ENCODE measurements at regions not wholly inside any gene's neighbourhood (a gene's known extent, or its start where the extent isn't known, plus 50 kb on each side); places are given as distances from the start of the nearest gene placed in this dataset.
"Not testable (repeated sequence)": the region's sequence is repeated elsewhere in the genome, so short reads cannot be mapped to it uniquely, and the experiment has no call there.

DNA sequence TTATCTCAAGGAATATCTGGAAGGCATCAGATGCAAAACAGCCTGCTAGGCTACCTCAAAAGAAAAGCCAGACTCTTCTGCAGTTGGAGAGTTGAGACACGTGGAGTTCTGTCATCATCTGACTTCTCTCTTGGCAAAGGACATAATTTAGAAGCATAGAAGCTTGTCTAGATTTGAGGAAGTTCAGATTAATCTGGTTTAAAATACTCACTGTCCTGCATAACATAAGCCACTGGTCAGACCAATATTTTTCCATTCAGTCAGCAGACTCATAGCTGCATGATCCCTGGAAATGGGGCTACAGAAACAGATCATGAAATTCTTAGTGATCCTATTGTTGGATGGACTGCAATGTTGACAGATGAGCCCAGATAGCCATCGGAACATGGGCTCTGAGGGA lies 349.0 kb downstream of the TXNL1 start:
- H3K4me1 ChIP-seq (ENCODE audit: insufficient read depth, low read length): no peaks in the 10 kb centered on the region
- peaks cover 0 to 6% (median 0%) of the 10 kb centered on the region in 8 donors for H3K9me3 Mint-ChIP-seq
- CTCF ChIA-PET (ENCODE audit: partially characterized antibody): no interaction called here
- H3K4me3 Mint-ChIP-seq: no peak overlapping the region
- intact Hi-C loops (cut with micrococcal nuclease): no loop called here
- no peak overlapping the region for H3K27ac ChIP-seq (ENCODE audit: low read depth, low read length)
- H3K27ac Mint-ChIP-seq: no peak overlapping the region
- no peaks in the 10 kb centered on the region for H3K27me3 ChIP-seq (ENCODE audit: insufficient read depth, low read length)
- H3K9me3 ChIP-seq (ENCODE audit: control insufficient read depth in 1 of 2, low read length in 2 of 2): no peaks in the 10 kb centered on the region
- POLR2A ChIA-PET (ENCODE audit: partially characterized antibody): no interaction called here
- H3K36me3 Mint-ChIP-seq: no peaks in the 10 kb centered on the region
- DNase-seq: no peak
- H3K27me3 Mint-ChIP-seq: no peaks in the 10 kb centered on the region
- no peak overlapping the region for H3K4me3 ChIP-seq (ENCODE audit: low read length in 2 of 2)
- no peaks in the 10 kb centered on the region for H3K36me3 ChIP-seq (ENCODE audit: insufficient read depth, low read length)
- H3K4me1 Mint-ChIP-seq: no peaks in the 10 kb centered on the region

DNA sequence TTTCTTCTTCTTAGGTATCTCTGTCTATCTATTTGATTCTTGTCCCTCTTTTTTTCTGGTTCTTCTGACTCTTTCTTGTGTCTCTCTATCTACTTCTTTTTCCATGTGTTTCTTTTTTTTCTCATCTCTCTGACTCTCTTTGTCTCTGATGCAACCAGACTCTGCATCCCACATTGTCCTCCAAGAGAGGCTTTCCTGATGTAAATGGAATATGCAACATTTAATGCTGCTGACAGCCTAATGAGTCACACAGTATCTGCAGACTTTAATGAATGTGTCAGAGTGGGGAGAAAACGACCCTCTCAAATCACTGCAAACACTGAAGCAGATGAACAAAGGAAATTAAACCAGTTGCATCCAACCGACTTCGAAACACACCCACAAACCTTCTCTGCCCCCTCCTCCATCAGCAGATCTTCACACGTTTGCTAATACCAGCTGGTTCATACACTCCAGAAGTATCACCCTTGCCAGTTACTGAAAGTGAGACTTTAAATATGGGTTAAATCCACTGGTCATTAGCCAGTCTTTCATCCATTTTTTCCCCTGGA lies 351.5 kb downstream of the TXNL1 start:
- CTCF ChIA-PET (ENCODE audit: partially characterized antibody): no interaction called here
- Mint-ChIP-seq H3K4me3 (no peak overlapping the region), H3K36me3 (no peaks in the 10 kb centered on the region), H3K27me3 (no peaks in the 10 kb centered on the region), H3K27ac (peak overlapping the region in 1 of 7 donors; percentile 26), H3K4me1 (no peaks in the 10 kb centered on the region), H3K9me3 (peaks cover 0 to 3% (median 0%) of the 10 kb centered on the region in 8 donors)
- Histone ChIP-seq H3K27me3 (ENCODE audit: insufficient read depth, low read length) (no peaks in the 10 kb centered on the region), H3K4me3 (ENCODE audit: low read length in 2 of 2) (no peak overlapping the region), H3K27ac (ENCODE audit: low read depth, low read length) (no peak overlapping the region), H3K4me1 (ENCODE audit: insufficient read depth, low read length) (no peaks in the 10 kb centered on the region), H3K36me3 (ENCODE audit: insufficient read depth, low read length) (no peaks in the 10 kb centered on the region), H3K9me3 (ENCODE audit: control insufficient read depth in 1 of 2, low read length in 2 of 2) (no peaks in the 10 kb centered on the region)
- DNase-seq: no peak
- POLR2A ChIA-PET (ENCODE audit: partially characterized antibody): no interaction called here
- intact Hi-C loops (cut with micrococcal nuclease): no loop called here

DNA sequence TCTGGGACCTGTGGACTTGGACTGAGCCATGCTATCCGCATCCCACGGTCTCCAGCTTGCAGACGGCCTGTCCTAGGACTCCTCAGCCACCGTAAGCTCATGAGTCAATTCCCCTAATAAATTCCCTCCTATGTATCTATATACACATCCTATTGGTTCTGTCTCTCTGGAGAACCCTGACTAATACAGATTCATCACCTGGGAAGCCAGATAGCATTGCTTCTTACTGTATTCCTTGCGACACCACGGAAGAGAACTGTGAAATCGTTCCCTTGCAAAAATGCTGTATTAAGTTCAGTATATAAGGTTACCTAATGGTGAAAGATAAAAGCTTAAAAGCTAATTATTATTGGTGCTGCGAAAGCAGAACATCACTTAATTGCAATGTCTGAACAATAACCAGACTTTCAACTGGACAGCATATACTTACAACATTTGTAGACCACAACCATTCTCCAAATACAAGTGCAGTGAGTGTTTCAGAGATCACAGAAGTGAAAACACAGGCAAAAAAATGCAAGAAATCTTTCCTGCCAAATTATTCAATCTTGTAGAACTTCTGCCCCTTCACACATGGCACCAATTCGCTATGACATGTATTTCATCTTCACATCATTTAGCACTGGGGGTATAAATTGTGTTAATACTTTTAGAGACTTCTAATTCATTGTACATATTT lies 352.9 kb downstream of the TXNL1 start:
- no peak for DNase-seq
- Histone ChIP-seq H3K9me3 (ENCODE audit: control insufficient read depth in 1 of 2, low read length in 2 of 2) (no peaks in the 10 kb centered on the region), H3K4me3 (ENCODE audit: low read length in 2 of 2) (no peak overlapping the region), H3K27ac (ENCODE audit: low read depth, low read length) (no peak overlapping the region), H3K27me3 (ENCODE audit: insufficient read depth, low read length) (no peaks in the 10 kb centered on the region), H3K4me1 (ENCODE audit: insufficient read depth, low read length) (no peaks in the 10 kb centered on the region), H3K36me3 (ENCODE audit: insufficient read depth, low read length) (no peaks in the 10 kb centered on the region)
- Mint-ChIP-seq H3K27me3 (no peaks in the 10 kb centered on the region), H3K36me3 (no peaks in the 10 kb centered on the region), H3K9me3 (peaks cover 0 to 2% (median 0%) of the 10 kb centered on the region in 8 donors), H3K27ac (no peak overlapping the region), H3K4me1 (no peaks in the 10 kb centered on the region), H3K4me3 (no peak overlapping the region)
- ChIA-PET CTCF (ENCODE audit: partially characterized antibody) (no interaction called here), POLR2A (ENCODE audit: partially characterized antibody) (no interaction called here)
- intact Hi-C loops (cut with micrococcal nuclease): no loop called here

DNA sequence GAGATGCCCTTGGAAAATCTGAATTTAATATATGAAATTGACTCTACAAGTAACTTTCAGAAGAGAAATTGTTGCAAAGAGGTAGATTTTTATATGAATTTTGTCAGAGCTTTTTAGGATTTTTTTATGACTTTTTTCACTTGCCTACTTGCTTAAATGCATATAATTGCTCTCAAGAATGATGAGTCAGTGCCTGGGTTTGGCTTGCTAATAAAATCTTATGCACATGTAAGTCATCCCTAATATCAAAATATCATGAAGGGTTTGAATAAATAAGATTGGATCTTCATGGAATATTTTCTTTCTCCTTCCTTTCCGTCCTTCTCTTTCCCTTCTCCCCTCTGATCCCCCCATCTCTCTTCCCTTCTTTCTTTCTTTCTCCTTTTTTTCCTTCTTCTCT lies 354.1 kb downstream of the TXNL1 start:
- Mint-ChIP-seq H3K4me3 (no peak overlapping the region), H3K4me1 (no peaks in the 10 kb centered on the region), H3K36me3 (no peaks in the 10 kb centered on the region), H3K9me3 (peaks cover 0 to 2% (median 1%) of the 10 kb centered on the region in 8 donors), H3K27ac (no peak overlapping the region), H3K27me3 (no peaks in the 10 kb centered on the region)
- no peaks in the 10 kb centered on the region for H3K36me3 ChIP-seq (ENCODE audit: insufficient read depth, low read length)
- ChIA-PET CTCF (ENCODE audit: partially characterized antibody) (no interaction called here), POLR2A (ENCODE audit: partially characterized antibody) (no interaction called here)
- no peak for DNase-seq
- no peaks in the 10 kb centered on the region for H3K4me1 ChIP-seq (ENCODE audit: insufficient read depth, low read length)
- no peak overlapping the region for H3K27ac ChIP-seq (ENCODE audit: low read depth, low read length)
- no peaks in the 10 kb centered on the region for H3K27me3 ChIP-seq (ENCODE audit: insufficient read depth, low read length)
- H3K4me3 ChIP-seq (ENCODE audit: low read length in 2 of 2): no peak overlapping the region
- H3K9me3 ChIP-seq (ENCODE audit: control insufficient read depth in 1 of 2, low read length in 2 of 2): no peaks in the 10 kb centered on the region
- intact Hi-C loops (cut with micrococcal nuclease): no loop called here

DNA sequence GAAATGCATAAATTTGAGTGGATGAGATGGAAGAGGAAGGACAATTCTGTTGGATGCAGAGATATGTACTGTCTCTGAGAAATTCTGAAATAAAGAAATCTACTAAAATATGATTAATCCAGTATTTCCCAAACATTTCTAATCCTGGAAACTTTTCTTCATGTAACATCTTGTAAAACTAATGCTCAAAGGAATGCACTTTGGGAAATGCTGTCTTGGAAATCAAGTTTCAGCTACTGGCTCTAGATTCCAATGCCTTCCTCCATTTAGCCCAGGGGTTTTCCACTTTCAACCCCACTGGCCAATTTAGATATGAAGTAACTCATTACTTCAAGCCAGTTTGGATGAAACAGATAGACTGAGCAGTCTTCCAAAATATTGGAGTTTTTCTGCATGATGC lies 355.1 kb downstream of the TXNL1 start:
- Mint-ChIP-seq H3K9me3 (peaks cover 0 to 5% (median 1%) of the 10 kb centered on the region in 8 donors), H3K36me3 (no peaks in the 10 kb centered on the region), H3K27ac (no peak overlapping the region), H3K4me3 (no peak overlapping the region), H3K27me3 (no peaks in the 10 kb centered on the region), H3K4me1 (no peaks in the 10 kb centered on the region)
- POLR2A ChIA-PET (ENCODE audit: partially characterized antibody): no interaction called here
- CTCF ChIA-PET (ENCODE audit: partially characterized antibody): no interaction called here
- H3K27me3 ChIP-seq (ENCODE audit: insufficient read depth, low read length): no peaks in the 10 kb centered on the region
- H3K36me3 ChIP-seq (ENCODE audit: insufficient read depth, low read length): no peaks in the 10 kb centered on the region
- no peak for DNase-seq
- no peak overlapping the region for H3K4me3 ChIP-seq (ENCODE audit: low read length in 2 of 2)
- intact Hi-C loops (cut with micrococcal nuclease): no loop called here
- H3K4me1 ChIP-seq (ENCODE audit: insufficient read depth, low read length): no peaks in the 10 kb centered on the region
- no peak overlapping the region for H3K27ac ChIP-seq (ENCODE audit: low read depth, low read length)
- no peaks in the 10 kb centered on the region for H3K9me3 ChIP-seq (ENCODE audit: control insufficient read depth in 1 of 2, low read length in 2 of 2)

DNA sequence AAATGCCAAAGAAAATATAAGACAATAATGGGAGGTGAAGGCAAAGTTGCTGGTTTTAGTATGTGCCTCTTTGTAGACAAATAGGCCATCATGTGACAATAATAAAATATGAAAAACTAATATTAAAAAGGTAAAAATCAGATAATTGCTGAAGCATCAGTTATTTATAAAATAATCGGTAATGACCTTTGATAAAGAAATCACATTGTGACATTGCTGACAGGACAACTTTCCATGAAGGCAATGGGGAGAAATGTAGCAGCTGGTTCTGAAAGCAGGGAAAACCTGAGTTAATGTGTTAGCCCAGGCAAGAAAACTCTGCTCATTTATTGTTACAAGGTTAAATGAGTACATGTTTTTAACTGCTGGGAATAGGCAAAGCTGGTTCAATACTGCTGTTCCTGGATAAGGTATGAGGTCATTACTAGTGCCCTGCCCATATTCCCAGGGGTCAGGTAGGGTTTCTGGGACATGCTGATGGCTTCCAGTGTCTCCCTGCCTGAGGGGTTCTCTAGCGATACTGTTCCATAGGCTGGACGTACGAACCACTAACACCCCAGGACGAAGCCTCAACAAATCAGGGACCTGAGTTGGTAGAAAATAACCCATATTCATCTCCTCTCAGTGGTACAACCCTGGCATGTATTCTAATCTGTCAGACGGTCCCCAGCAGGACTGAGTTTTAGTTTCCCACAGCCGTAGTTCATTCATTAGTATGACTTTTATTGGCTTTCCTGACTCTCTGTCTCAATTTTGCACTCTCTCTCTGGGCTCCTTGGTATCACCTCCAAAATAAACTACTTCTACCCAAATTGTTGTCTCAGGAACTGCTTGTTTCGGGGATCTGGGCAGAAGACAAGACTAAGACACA lies 355.9 kb downstream of the TXNL1 start:
- CTCF ChIA-PET (ENCODE audit: partially characterized antibody): no interaction called here
- Histone ChIP-seq H3K27me3 (ENCODE audit: insufficient read depth, low read length) (no peaks in the 10 kb centered on the region), H3K36me3 (ENCODE audit: insufficient read depth, low read length) (no peaks in the 10 kb centered on the region), H3K9me3 (ENCODE audit: control insufficient read depth in 1 of 2, low read length in 2 of 2) (no peaks in the 10 kb centered on the region), H3K4me3 (ENCODE audit: low read length in 2 of 2) (no peak overlapping the region), H3K4me1 (ENCODE audit: insufficient read depth, low read length) (no peaks in the 10 kb centered on the region), H3K27ac (ENCODE audit: low read depth, low read length) (no peak overlapping the region)
- Mint-ChIP-seq H3K9me3 (peaks cover 0 to 5% (median under 1%) of the 10 kb centered on the region in 8 donors), H3K36me3 (no peaks in the 10 kb centered on the region), H3K27ac (no peak overlapping the region), H3K27me3 (no peaks in the 10 kb centered on the region), H3K4me3 (no peak overlapping the region), H3K4me1 (no peaks in the 10 kb centered on the region)
- POLR2A ChIA-PET (ENCODE audit: partially characterized antibody): no interaction called here
- DNase-seq: no peak
- intact Hi-C loops (cut with micrococcal nuclease): no loop called here

DNA sequence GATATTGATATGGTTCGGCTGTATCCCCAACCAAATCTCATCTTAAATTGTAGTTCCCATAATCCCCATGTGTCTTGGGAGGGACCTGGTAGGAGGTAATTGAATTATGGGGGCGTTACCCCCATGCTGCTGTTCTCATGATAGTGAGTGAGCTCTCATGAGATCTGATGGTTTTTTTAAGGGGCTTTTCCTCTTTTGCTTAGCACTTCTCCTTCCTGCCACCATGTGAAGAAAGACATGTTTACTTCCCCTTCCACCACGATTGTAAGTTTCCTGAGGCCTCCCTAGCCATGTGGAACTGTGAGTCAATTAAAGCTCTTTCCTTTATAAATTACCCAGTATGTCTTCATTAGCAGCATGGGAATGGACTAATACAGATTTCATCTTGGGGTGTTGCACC lies 358.6 kb downstream of the TXNL1 start:
- H3K36me3 ChIP-seq (ENCODE audit: insufficient read depth, low read length); H3K27ac Mint-ChIP-seq; H3K36me3 Mint-ChIP-seq; H3K4me1 Mint-ChIP-seq; DNase-seq; H3K4me1 ChIP-seq (ENCODE audit: insufficient read depth, low read length); H3K4me3 ChIP-seq (ENCODE audit: low read length in 2 of 2); H3K4me3 Mint-ChIP-seq; H3K27ac ChIP-seq (ENCODE audit: low read depth, low read length); CTCF ChIA-PET (ENCODE audit: partially characterized antibody); H3K9me3 ChIP-seq (ENCODE audit: control insufficient read depth in 1 of 2, low read length in 2 of 2); intact Hi-C loops (cut with micrococcal nuclease); H3K27me3 ChIP-seq (ENCODE audit: insufficient read depth, low read length); H3K27me3 Mint-ChIP-seq; POLR2A ChIA-PET (ENCODE audit: partially characterized antibody); H3K9me3 Mint-ChIP-seq: not testable (repeated sequence)
